GM13976 (cell line): ENCODE measurements at regions not wholly inside any gene's neighbourhood (a gene's known extent, or its start where the extent isn't known, plus 50 kb on each side); places are given as distances from the start of the nearest gene placed in this dataset.

ENCODE experiments used
- DNase-seq: peaks from one replicate; pipeline ENCODE4 v3.0.0; 2012; ENCODE audit warnings: low spot score
- in situ Hi-C: fragments of 300-500 bp; cut with MboI; formaldehyde crosslinking; loops from one replicate; pipeline ENCODE4 v1.12.0; 2022; ENCODE audit warnings: low sequenced_read_pairs, mixed read lengths, inconsistent platforms; ENCODE audit not compliant: unreplicated experiment
- TF ChIP-seq, protein P1 (sequence below): IDR thresholded peaks from 2 replicates; pipeline ENCODE4 v1.5.1; 2012; ENCODE audit warnings: borderline replicate concordance, mild to moderate bottlenecking; ENCODE audit not compliant: insufficient read depth; ENCODE audit errors: extremely low read depth, missing control alignments, control extremely low read depth

- in situ Hi-C loops: no loop called here
- DNase-seq: no peak
- TF ChIP-seq, protein P1, sequence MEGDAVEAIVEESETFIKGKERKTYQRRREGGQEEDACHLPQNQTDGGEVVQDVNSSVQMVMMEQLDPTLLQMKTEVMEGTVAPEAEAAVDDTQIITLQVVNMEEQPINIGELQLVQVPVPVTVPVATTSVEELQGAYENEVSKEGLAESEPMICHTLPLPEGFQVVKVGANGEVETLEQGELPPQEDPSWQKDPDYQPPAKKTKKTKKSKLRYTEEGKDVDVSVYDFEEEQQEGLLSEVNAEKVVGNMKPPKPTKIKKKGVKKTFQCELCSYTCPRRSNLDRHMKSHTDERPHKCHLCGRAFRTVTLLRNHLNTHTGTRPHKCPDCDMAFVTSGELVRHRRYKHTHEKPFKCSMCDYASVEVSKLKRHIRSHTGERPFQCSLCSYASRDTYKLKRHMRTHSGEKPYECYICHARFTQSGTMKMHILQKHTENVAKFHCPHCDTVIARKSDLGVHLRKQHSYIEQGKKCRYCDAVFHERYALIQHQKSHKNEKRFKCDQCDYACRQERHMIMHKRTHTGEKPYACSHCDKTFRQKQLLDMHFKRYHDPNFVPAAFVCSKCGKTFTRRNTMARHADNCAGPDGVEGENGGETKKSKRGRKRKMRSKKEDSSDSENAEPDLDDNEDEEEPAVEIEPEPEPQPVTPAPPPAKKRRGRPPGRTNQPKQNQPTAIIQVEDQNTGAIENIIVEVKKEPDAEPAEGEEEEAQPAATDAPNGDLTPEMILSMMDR: no peak
Observed at GRCh38 chr4:73681776-73682175, 58.6 kb upstream of the CXCL8 start.

DNA sequence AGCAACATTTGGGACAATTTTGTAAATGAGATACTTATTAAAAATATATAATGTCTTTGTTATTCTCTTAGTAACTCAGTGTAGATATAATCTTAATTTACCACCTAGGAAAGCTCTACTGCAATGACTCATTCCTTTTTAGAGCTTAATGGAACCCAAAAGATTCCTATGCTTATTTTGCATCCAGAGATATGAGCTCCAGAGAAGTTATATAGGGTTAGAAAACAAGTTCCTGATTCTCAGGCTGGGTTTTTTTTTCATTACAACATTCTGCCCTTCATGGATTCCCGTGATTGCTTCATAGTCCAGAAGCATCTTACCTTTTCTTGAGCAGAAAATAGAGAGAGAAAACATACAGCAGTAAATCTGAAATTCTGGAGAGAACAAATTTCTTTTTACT lies 57.9 kb upstream of the CXCL8 start:
- no peak for DNase-seq
- TF ChIP-seq, protein P1: no peak
- in situ Hi-C loops: no loop called here

GRCh38 chr4:73683033-73683432 lies 57.3 kb upstream of the CXCL8 start:
- in situ Hi-C loops: no loop called here
- TF ChIP-seq, protein P1: no peak
- DNase-seq: no peak

DNA sequence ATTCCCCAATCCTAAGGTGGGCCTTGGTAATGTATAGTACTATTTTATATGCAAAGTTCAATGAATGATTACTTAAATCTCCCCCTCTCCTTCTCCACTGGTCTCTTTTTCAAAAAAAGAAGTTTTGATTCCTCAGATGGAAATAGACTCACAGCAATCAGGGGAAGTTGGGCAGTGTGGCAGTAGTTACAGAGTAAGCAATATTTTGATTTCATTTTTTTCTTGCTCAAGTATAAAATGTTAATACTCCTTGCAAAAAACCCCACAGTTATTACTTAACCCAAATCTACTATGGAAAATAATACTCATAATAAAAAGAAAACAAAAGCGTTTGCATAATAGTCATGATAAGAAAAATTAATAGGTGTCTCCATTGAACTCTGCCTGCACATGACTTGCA lies 56.9 kb upstream of the CXCL8 start:
- DNase-seq: no peak
- TF ChIP-seq, protein P1: no peak
- in situ Hi-C loops: no loop called here

DNA sequence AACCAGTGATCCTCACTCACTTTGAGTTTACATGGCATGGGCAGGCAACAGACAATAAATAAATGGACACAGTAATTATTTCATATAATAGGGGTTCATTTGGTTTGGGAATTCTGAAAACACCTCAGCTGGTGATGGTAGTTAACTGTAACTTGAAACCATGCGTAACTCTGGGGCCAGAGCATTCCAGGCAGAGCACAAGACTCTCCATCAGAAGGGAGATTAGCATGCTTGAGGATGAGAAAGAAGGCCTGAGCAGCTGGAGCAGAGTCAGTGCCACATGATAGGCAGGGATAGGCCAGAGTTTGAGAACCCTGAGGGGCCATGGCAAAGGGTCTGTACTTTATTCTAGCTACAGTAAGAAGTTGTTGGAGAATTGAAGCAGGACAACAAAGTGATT lies 56.3 kb upstream of the CXCL8 start:
- in situ Hi-C loops: no loop called here
- TF ChIP-seq, protein P1: no peak
- no peak for DNase-seq

- in situ Hi-C loops: no loop called here
- TF ChIP-seq, protein P1: no peak
- DNase-seq: no peak
Observed at GRCh38 chr4:73685052-73685451, 55.3 kb upstream of the CXCL8 start.

DNA sequence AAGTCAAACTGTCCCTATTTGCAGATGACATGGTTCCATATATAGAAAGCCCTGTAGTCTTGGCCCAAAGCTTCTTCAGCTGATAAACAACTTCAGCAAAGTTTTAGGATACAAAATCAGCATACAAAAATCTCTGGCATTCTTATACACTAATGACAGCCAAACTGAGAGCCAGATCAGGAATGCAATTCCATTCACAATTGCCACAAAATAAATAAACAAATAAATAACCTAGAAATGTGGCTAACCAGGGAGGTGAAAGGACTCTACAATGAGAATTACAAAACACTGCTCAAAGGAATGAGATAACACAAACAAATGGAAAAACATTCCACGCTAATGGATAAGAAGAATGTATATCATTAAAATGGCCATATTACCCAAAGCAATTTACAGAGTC lies 52.9 kb upstream of the CXCL8 start:
- in situ Hi-C loops: no loop called here
- no peak for DNase-seq

More for the DNA sequence above, 52.9 kb upstream of the CXCL8 start:
- TF ChIP-seq, protein P1: no peak
